Right lobe of liver (tissue), 4 donors: ENCODE measurements at regions not wholly inside any gene's neighbourhood (a gene's known extent, or its start where the extent isn't known, plus 50 kb on each side); places are given as distances from the start of the nearest gene placed in this dataset.

Experiments
- CTCF ChIP-seq, 4 donors: fragments of 200-600 bp in 3 of 4; fragments of 450-650 bp in 1 of 4; IDR thresholded peaks; one replicate each; pipeline versions ENCODE4 v1.5.1 to v1.8.0; 2016 to 2022; ENCODE audit warnings: antibody characterized with exemption in 4 of 4, mild to moderate bottlenecking in 2 of 4
- POLR2A ChIP-seq: fragments of 450-650 bp; IDR thresholded peaks from one replicate; pipeline ENCODE4 v1.6.1; 2017; ENCODE audit warnings: antibody characterized with exemption, mild to moderate bottlenecking
- donor health status: DM: no; HTN: no; CAD: no.
- donor health status: DM: no; HTN: no; CAD: no.
- donor health status: DM: no; HTN: yes; CAD: no.

DNA sequence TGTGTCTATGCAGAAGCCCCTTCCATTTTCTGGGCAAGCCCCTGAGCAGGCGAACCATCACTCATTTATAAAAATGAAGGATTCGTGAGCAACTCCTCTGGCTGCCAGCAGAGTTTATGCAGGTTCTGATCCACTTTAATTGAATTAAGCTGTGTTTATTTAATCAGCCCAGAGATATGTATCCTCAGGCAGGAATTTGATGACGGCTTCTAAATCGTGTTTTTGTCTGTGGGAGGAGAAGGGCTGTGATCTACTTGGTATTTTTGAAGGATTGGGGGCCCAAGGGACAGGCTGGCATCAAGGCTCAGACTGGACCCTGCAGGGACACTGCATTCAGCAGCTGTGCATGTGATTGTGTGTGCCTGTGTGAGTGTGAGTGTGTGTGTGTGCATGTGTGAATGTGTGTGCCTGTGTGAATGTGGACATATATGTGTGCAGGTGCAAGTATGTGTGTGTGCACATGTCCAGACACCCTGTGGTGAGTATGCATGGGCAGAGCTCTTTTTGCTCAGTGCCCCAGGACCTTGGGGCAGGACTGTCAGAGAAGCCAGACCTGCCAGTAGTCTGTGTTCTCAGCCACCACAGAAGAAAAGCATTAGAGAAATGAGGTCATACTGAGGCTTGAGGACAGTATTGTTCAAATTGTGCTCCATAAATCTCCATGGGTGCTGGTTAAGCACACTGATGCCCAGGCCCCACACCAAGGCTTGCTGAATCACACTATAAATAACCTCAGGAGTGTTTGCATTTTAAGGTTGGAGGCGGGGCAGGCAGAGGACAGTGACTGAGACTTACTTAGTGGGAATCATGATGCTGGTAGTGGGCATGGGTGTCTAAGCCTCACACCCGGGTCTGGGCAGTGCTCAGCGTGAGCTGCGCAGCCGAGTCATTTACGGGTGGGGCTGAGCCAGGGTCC lies 164.0 kb downstream of the CARTPT start:
- TF ChIP-seq POLR2A (no peak), CTCF (IDR thresholded peaks at IDR 0.05) (no peak)
